Astrocyte (in vitro differentiated cells and primary cell): ENCODE measurements at regions not wholly inside any gene's neighbourhood (a gene's known extent, or its start where the extent isn't known, plus 50 kb on each side); places are given as distances from the start of the nearest gene placed in this dataset.

Experiments
- DNase-seq: peaks from one replicate; pipeline ENCODE4 v3.0.0-alpha.2; 2010; ENCODE audit warnings: low read depth
- FAIRE-seq: peaks from 2 replicates; lab custom pipeline; 2011; peaks lifted over from hg19 to GRCh38; lab: Jason Lieb, UNC
- H2AFZ ChIP-seq: 2 replicates; pipeline ENCODE4 v1.6.0; 2012; ENCODE audit warnings: low read depth, low read length, inconsistent platforms
- H3K27ac ChIP-seq: 2 replicates; pipeline ENCODE4 v1.5.1; 2011; ENCODE audit warnings: low read depth, low read length, inconsistent platforms
- H3K27me3 ChIP-seq: 2 replicates; pipeline ENCODE4 v1.6.0; 2011; ENCODE audit warnings: low read length, inconsistent platforms; ENCODE audit not compliant: insufficient read depth
- H3K36me3 ChIP-seq: 2 replicates; pipeline ENCODE4 v1.5.1; 2011; ENCODE audit warnings: low read length, inconsistent platforms; ENCODE audit not compliant: insufficient read depth
- H3K4me1 ChIP-seq: 2 replicates; pipeline ENCODE4 v1.5.1; 2011; ENCODE audit warnings: low read length, inconsistent platforms; ENCODE audit not compliant: insufficient read depth
- H3K4me2 ChIP-seq: 2 replicates; pipeline ENCODE4 v1.6.0; 2012; ENCODE audit warnings: low read length, inconsistent platforms
- H3K4me3 ChIP-seq: 2 replicates; pipeline ENCODE4 v1.5.1; 2011; ENCODE audit warnings: low read depth, mild to moderate bottlenecking, low read length, inconsistent platforms; ENCODE audit not compliant: insufficient read depth
- H3K79me2 ChIP-seq: 2 replicates; pipeline ENCODE4 v1.6.0; 2012; ENCODE audit warnings: mild to moderate bottlenecking, low read length, inconsistent platforms; ENCODE audit not compliant: insufficient read depth
- H3K9ac ChIP-seq: 2 replicates; pipeline ENCODE4 v1.6.0; 2012; ENCODE audit warnings: mild to moderate bottlenecking, low read length, inconsistent platforms
- H3K9me3 ChIP-seq: 2 replicates; pipeline ENCODE4 v1.5.1; 2012; ENCODE audit warnings: low read depth, mild to moderate bottlenecking, low read length, inconsistent platforms; ENCODE audit not compliant: insufficient read depth
- H4K20me1 ChIP-seq: 2 replicates; pipeline ENCODE4 v1.6.0; 2012; ENCODE audit warnings: low read length, inconsistent platforms; ENCODE audit not compliant: insufficient read depth
- H3K27ac Mint-ChIP-seq: one replicate; pipeline ENCODE4 v1.8.0; 2021; ENCODE audit warnings: mild to moderate bottlenecking, mixed read lengths; ENCODE audit not compliant: unreplicated experiment
- H3K27me3 Mint-ChIP-seq: one replicate; pipeline ENCODE4 v1.8.0; 2021; ENCODE audit warnings: low read depth, mixed read lengths; ENCODE audit not compliant: unreplicated experiment
- H3K36me3 Mint-ChIP-seq: one replicate; pipeline ENCODE4 v1.8.0; 2021; ENCODE audit warnings: low read depth, mixed read lengths; ENCODE audit not compliant: unreplicated experiment
- H3K4me1 Mint-ChIP-seq: one replicate; pipeline ENCODE4 v1.8.0; 2021; ENCODE audit warnings: low read depth, mixed read lengths; ENCODE audit not compliant: unreplicated experiment
- H3K4me3 Mint-ChIP-seq: one replicate; pipeline ENCODE4 v1.8.0; 2021; ENCODE audit warnings: mild to moderate bottlenecking, moderate library complexity, mixed read lengths; ENCODE audit not compliant: unreplicated experiment
- H3K9me3 Mint-ChIP-seq: one replicate; pipeline ENCODE4 v1.8.0; 2021; ENCODE audit warnings: mild to moderate bottlenecking, mixed read lengths; ENCODE audit not compliant: unreplicated experiment
- CTCF ChIP-seq: IDR thresholded peaks from 2 replicates; pipeline ENCODE4 v1.5.1; 2011; ENCODE audit warnings: low read depth, mild to moderate bottlenecking, inconsistent platforms, low read length, moderate library complexity; ENCODE audit not compliant: insufficient read depth
- EZH2 ChIP-seq: IDR thresholded peaks from 2 replicates; pipeline ENCODE4 v1.6.1; 2012; ENCODE audit warnings: mild to moderate bottlenecking, low read length, inconsistent platforms; ENCODE audit not compliant: insufficient read depth

GRCh38 chr16:51225878-51226277, 74.8 kb upstream of the SALL1 start:
- Histone ChIP-seq H3K36me3 (no peaks in the 10 kb centered on the region), H3K9me3 (no peaks in the 10 kb centered on the region), H3K4me3 (no peak overlapping the region), H3K27me3 (no peaks in the 10 kb centered on the region), H3K4me2 (no peak overlapping the region), H3K4me1 (no peaks in the 10 kb centered on the region), H2AFZ (no peak overlapping the region), H3K9ac (no peak overlapping the region), H3K79me2 (no peaks in the 10 kb centered on the region), H3K27ac (no peak overlapping the region), H4K20me1 (no peaks in the 10 kb centered on the region)
- Mint-ChIP-seq H3K27me3 (no peaks in the 10 kb centered on the region), H3K36me3 (no peaks in the 10 kb centered on the region), H3K27ac (no peak overlapping the region), H3K9me3 (peaks cover 2% of the 10 kb centered on the region), H3K4me1 (no peaks in the 10 kb centered on the region), H3K4me3 (no peak overlapping the region)
- FAIRE-seq = no peak
- DNase-seq = no peak
- TF ChIP-seq CTCF (no peak), EZH2 (no peak)

GRCh38 chr16:51224317-51224716, 73.2 kb upstream of the SALL1 start:
- Mint-ChIP-seq H3K4me1 (no peaks in the 10 kb centered on the region), H3K27ac (no peak overlapping the region), H3K9me3 (peaks cover 2% of the 10 kb centered on the region), H3K27me3 (no peaks in the 10 kb centered on the region), H3K4me3 (no peak overlapping the region), H3K36me3 (no peaks in the 10 kb centered on the region)
- Histone ChIP-seq H3K27me3 (no peaks in the 10 kb centered on the region), H3K27ac (no peak overlapping the region), H3K4me3 (no peak overlapping the region), H3K9ac (no peak overlapping the region), H3K9me3 (no peaks in the 10 kb centered on the region), H2AFZ (no peak overlapping the region), H3K4me2 (no peak overlapping the region), H3K4me1 (no peaks in the 10 kb centered on the region), H4K20me1 (no peaks in the 10 kb centered on the region), H3K79me2 (no peaks in the 10 kb centered on the region), H3K36me3 (no peaks in the 10 kb centered on the region)
- FAIRE-seq (no peak), DNase-seq (no peak)
- TF ChIP-seq EZH2 (no peak), CTCF (no peak)

GRCh38 chr16:51222016-51222415, 70.9 kb upstream of the SALL1 start:
- Histone ChIP-seq H3K4me2 (no peak overlapping the region), H3K27ac (no peak overlapping the region), H3K9me3 (no peaks in the 10 kb centered on the region), H2AFZ (no peak overlapping the region), H3K79me2 (no peaks in the 10 kb centered on the region), H3K4me1 (no peaks in the 10 kb centered on the region), H3K9ac (no peak overlapping the region), H3K4me3 (no peak overlapping the region), H4K20me1 (no peaks in the 10 kb centered on the region), H3K36me3 (no peaks in the 10 kb centered on the region), H3K27me3 (no peaks in the 10 kb centered on the region)
- no peak overlapping the region for H3K4me3 Mint-ChIP-seq
- no peaks in the 10 kb centered on the region for H3K36me3 Mint-ChIP-seq
- peaks cover 6% of the 10 kb centered on the region for H3K9me3 Mint-ChIP-seq
- no peaks in the 10 kb centered on the region for H3K4me1 Mint-ChIP-seq
- H3K27me3 Mint-ChIP-seq = no peaks in the 10 kb centered on the region
- DNase-seq (no peak), FAIRE-seq (no peak)
- H3K27ac Mint-ChIP-seq = no peak overlapping the region
- TF ChIP-seq CTCF = no peak
- TF ChIP-seq EZH2 = no peak
